Choroid plexus epithelial cell (primary cell): ENCODE measurements at regions not wholly inside any gene's neighbourhood (a gene's known extent, or its start where the extent isn't known, plus 50 kb on each side); places are given as distances from the start of the nearest gene placed in this dataset.
"Not testable (repeated sequence)": the region's sequence is repeated elsewhere in the genome, so short reads cannot be mapped to it uniquely, and the experiment has no call there.

Source experiments
- DNase-seq: peaks from one replicate; pipeline ENCODE4 v3.0.0-alpha.2; 2010; ENCODE audit warnings: low read depth
- H3K4me3 ChIP-seq: 2 replicates; pipeline ENCODE4 v1.5.1; 2011; ENCODE audit warnings: low read depth, mild to moderate bottlenecking, control low read depth, low read length, moderate library complexity
- CTCF ChIP-seq: conservative IDR thresholded peaks from 2 replicates; pipeline ENCODE4 v1.5.1; 2011; ENCODE audit warnings: low read depth, mild to moderate bottlenecking, control low read depth, inconsistent platforms, low read length, moderate library complexity

- TF ChIP-seq CTCF: no peak
- H3K4me3 ChIP-seq: no peak overlapping the region
- no peak for DNase-seq
These were observed 544.9 kb upstream of the CPXCR1 start for GRCh38 chrX:88202149-88202548.

DNA sequence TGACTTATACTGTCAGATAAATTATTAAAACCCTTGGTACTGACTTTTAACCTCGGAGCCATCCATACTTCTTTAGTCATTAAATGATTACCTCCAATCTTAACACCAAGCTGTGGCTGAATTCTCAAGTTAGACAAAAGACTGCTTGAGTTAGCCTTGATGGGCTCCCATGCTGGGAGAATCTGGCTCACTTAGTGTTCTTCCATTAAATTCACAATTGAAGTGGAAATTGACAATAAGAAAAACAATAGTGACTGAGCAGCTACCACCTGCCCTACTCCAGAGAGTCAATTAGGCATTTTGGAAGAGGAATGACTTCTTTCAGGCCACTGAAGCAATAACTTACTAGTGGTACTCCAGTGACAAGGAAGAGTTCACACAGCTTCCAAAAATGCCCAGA, 503.0 kb upstream of the CPXCR1 start:
- no peak overlapping the region for H3K4me3 ChIP-seq
- TF ChIP-seq CTCF: no peak
- DNase-seq: no peak

DNA sequence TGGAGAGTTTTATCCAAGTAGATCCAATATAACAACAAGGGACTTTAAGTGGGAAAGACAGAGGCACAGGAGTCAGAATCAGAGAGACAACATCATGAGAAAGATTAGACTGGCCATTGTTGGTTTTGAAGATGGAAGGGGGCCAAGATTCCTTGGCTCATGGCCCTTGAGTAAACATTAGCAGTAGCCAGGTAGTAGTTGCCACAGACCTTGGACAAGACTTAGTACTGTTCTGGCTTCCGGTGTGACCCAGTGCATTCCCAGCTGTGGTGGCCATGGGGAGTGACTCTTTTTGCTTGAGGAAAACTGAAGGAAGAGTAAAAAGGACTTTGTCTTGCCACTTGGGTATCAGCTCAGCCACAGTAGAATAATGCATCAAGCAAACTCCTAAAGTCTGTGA, 462.2 kb upstream of the CPXCR1 start:
- TF ChIP-seq CTCF: no peak
- no peak for DNase-seq
- no peak overlapping the region for H3K4me3 ChIP-seq

- H3K4me3 ChIP-seq, DNase-seq: not testable (repeated sequence)
These were observed 433.1 kb upstream of the CPXCR1 start for GRCh38 chrX:88313972-88314371.

GRCh38 chrX:88325634-88326033, 421.4 kb upstream of the CPXCR1 start:
- no peak for TF ChIP-seq CTCF

GRCh38 chrX:88355252-88355651, 391.8 kb upstream of the CPXCR1 start:
- TF ChIP-seq CTCF: no peak
- DNase-seq: no peak

More at GRCh38 chrX:88325634-88326033, 421.4 kb upstream of the CPXCR1 start:
- H3K4me3 ChIP-seq: no peak overlapping the region
- DNase-seq: no peak

GRCh38 chrX:88366314-88366713, 380.7 kb upstream of the CPXCR1 start:
- DNase-seq: no peak
- no peak overlapping the region for H3K4me3 ChIP-seq
- no peak for TF ChIP-seq CTCF

More at GRCh38 chrX:88355252-88355651, 391.8 kb upstream of the CPXCR1 start:
- no peak overlapping the region for H3K4me3 ChIP-seq

DNA sequence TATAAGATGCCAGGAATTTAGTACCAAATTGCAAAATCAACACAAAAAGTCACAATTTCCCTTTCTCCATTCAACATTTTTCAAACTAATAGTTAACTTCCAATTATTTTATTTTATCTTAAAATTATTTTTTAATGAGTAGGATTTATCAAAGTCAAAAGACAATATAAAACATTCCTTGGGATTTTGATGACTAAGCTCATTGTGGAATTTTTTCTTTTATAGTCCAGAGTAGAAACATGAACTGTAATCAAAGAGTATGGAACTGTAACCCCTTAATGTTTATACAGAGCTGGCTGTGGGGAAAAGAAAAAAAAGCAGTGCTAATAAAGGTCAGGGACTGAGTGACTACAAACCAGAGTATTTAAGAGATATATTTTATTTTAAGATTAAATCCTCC, 368.6 kb upstream of the CPXCR1 start:
- DNase-seq: no peak
- TF ChIP-seq CTCF: no peak
- H3K4me3 ChIP-seq: no peak overlapping the region
